Mucosa of gallbladder (tissue), 1 donor: ENCODE measurements at regions not wholly inside any gene's neighbourhood (a gene's known extent, or its start where the extent isn't known, plus 50 kb on each side); places are given as distances from the start of the nearest gene placed in this dataset.
"Not testable (repeated sequence)": the region's sequence is repeated elsewhere in the genome, so short reads cannot be mapped to it uniquely, and the experiment has no call there.

Source experiments
- DNase-seq: peaks from one replicate; pipeline ENCODE4 v3.0.0-alpha.2; 2020; ENCODE audit warnings: low spot score
- donor health status: DM: no; HTN: no; CAD: no.

GRCh38 chr16:76716251-76716650 lies 439.1 kb downstream of the CNTNAP4 start:
- not testable (repeated sequence) for DNase-seq

- DNase-seq = no peak
These were observed 447.0 kb downstream of the CNTNAP4 start for GRCh38 chr16:76724181-76724580.

GRCh38 chr16:76729525-76729924 lies 452.3 kb downstream of the CNTNAP4 start:
- DNase-seq = no peak

- no peak for DNase-seq
These were observed 455.7 kb downstream of the CNTNAP4 start for GRCh38 chr16:76732894-76733293.

- DNase-seq = no peak
These were observed 449.4 kb upstream of the MON1B start for GRCh38 chr16:76741623-76742022.

GRCh38 chr16:76748461-76749348 lies 442.3 kb upstream of the MON1B start:
- DNase-seq = no peak

GRCh38 chr16:76749780-76750375 lies 441.1 kb upstream of the MON1B start:
- DNase-seq = no peak

- DNase-seq = no peak
These were observed 435.5 kb upstream of the MON1B start for GRCh38 chr16:76755496-76755895.

- no peak for DNase-seq
These were observed 434.6 kb upstream of the MON1B start for GRCh38 chr16:76756423-76756822.

GRCh38 chr16:76756951-76757350 lies 434.0 kb upstream of the MON1B start:
- no peak for DNase-seq

GRCh38 chr16:76766538-76766937 lies 424.5 kb upstream of the MON1B start:
- no peak for DNase-seq

GRCh38 chr16:76768316-76768715 lies 422.7 kb upstream of the MON1B start:
- no peak for DNase-seq

GRCh38 chr16:76768948-76769347 lies 422.0 kb upstream of the MON1B start:
- DNase-seq = no peak

- DNase-seq = no peak
These were observed 419.8 kb upstream of the MON1B start for GRCh38 chr16:76771216-76771615.

GRCh38 chr16:76777721-76778465 lies 413.1 kb upstream of the MON1B start:
- DNase-seq = no peak

GRCh38 chr16:76780556-76780955 lies 410.4 kb upstream of the MON1B start:
- no peak for DNase-seq

- no peak for DNase-seq
These were observed 406.5 kb upstream of the MON1B start for GRCh38 chr16:76784530-76784929.

GRCh38 chr16:76787394-76787793 lies 403.6 kb upstream of the MON1B start:
- no peak for DNase-seq

GRCh38 chr16:76791151-76791550 lies 399.8 kb upstream of the MON1B start:
- no peak for DNase-seq

GRCh38 chr16:76796416-76796815 lies 394.6 kb upstream of the MON1B start:
- no peak for DNase-seq

- DNase-seq = no peak
These were observed 394.0 kb upstream of the MON1B start for GRCh38 chr16:76796978-76797377.

- no peak for DNase-seq
These were observed 393.5 kb upstream of the MON1B start for GRCh38 chr16:76797457-76797856.

GRCh38 chr16:76800196-76800595 lies 390.8 kb upstream of the MON1B start:
- DNase-seq = no peak
